ENCODE measurements at regions not wholly inside any gene's neighbourhood (a gene's known extent, or its start where the extent isn't known, plus 50 kb on each side); places are given as distances from the start of the nearest gene placed in this dataset.
"Not testable (repeated sequence)": the region's sequence is repeated elsewhere in the genome, so short reads cannot be mapped to it uniquely, and the experiment has no call there.

DNA sequence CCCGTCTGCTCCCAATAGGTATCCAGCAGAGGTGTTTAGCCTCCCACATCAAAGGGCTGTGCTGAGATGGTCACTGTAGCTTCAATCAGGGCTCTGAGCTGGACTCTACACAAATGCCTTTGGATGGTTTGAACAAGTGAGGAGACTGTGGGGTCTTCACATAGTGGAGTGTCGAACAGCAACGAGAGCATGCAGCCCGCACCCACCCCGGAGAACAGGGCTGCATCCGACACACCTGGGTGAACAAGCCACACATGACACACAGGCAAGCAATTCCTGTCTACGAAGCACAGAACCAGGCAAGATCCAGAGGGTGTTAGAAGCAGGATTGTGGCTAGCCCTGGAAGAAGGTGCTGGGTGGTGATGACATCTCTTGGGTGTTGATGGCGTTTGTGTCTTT is 58.0 kb upstream of the FGF3 start:
- no peak overlapping the region for H3K4me3 ChIP-seq (ENCODE audit: low read depth, low read length)
- TF ChIP-seq, protein P1, sequence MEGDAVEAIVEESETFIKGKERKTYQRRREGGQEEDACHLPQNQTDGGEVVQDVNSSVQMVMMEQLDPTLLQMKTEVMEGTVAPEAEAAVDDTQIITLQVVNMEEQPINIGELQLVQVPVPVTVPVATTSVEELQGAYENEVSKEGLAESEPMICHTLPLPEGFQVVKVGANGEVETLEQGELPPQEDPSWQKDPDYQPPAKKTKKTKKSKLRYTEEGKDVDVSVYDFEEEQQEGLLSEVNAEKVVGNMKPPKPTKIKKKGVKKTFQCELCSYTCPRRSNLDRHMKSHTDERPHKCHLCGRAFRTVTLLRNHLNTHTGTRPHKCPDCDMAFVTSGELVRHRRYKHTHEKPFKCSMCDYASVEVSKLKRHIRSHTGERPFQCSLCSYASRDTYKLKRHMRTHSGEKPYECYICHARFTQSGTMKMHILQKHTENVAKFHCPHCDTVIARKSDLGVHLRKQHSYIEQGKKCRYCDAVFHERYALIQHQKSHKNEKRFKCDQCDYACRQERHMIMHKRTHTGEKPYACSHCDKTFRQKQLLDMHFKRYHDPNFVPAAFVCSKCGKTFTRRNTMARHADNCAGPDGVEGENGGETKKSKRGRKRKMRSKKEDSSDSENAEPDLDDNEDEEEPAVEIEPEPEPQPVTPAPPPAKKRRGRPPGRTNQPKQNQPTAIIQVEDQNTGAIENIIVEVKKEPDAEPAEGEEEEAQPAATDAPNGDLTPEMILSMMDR (IDR thresholded peaks at IDR 0.05; ENCODE audit: insufficient read depth, low read depth, low read length) = no peak
- no peak for DNase-seq (ENCODE audit: low read depth)

DNA sequence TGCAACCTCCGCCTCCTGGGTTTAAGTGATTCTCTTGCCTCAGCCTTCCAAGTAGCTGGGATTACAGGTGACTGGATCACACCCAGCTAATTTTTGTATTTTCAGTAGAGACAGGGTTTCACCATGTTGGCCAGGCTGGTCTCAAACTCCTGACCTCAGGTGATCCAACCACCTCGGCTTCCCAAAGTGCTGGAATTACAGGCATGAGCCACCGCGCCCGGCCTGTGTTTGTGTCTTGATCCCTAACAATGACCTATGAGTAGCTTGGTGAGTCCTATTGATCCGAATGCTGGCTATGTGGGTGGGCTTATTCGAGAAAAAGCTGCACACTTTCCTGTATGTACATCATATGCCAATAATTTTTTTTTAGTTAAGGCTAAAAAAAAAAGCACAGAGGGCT is 58.5 kb upstream of the FGF3 start:
- not testable (repeated sequence) for DNase-seq (ENCODE audit: low read depth); H3K4me3 ChIP-seq (ENCODE audit: low read depth, low read length)

DNA sequence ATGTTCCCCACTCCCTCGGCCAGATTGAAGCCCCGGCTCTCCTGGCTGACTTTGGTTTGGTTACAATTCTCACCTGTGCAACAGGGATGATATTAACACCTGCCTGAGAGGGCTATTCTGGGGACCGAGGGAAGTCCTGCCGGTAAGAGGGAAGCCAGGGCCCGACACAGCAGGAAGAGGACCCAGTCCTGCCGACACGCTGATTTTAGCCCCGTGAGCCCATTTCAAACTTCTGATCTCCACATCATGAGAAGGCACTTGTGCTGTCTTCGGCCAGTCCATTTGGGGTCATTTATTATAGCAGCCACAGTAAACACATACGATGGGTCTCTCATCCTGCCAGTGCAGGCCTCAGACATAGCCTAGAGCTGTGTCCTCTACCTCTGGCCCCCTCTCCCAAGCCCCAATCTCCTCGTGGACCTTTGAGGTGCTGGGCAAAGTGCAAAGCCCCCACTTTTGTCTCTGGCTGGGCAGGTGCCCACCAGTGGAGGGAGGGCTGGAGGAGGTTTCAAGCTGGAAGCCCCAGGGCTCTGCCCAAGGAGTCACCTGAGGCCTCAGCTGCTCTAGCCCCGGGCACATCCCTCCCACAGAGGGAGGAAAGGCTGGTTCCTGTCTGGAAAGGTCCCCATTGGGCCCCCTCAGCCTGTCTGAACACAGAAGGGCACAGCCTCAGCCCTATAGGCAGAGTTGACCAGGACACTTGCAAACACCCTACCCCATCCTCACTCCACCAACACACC is 59.1 kb upstream of the FGF3 start:
- H3K4me3 ChIP-seq (ENCODE audit: low read depth, low read length) = no peak overlapping the region
- TF ChIP-seq, protein P1 (IDR thresholded peaks at IDR 0.05; ENCODE audit: insufficient read depth, low read depth, low read length) = no peak
- no peak for DNase-seq (ENCODE audit: low read depth)

DNA sequence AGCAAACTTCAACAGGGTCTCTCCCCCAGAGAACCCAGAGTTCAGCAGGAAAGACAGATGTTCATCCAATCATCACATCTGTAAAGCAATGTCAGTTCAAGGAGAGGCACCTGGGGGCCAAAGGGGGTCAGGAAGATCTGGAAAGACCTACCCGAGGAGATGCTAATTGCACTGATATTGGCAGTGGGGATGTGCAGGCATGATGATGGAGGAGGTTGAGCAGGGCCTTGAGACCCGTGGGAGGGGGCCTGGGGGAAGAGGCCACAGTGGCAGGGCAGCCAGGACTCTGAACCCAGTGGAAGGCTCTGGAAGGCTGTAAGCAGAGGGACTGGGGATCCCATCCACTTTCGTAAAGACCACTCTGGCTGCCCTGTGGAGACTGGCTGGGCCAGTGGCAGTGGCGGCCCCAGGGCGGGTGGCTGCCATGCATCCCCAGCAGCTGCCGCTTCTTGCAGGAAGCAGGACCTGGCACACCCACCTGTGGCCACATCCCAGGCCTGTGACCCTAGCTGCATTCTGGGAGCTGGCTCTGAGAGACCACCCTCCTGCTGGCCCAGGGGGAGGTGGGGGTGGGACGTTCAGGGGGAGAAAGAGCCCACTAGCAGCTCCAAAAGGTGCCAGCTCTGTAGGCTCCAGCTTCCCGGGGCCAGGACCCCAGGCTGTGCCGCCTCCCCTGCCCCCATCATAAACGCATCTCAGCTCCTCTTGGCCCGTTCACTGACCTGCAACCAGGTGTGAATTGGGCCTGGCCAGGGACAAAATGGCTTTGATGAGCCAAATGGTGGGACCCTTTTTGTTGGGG is 59.9 kb upstream of the FGF3 start:
- H3K4me3 ChIP-seq (ENCODE audit: low read depth, low read length) = no peak overlapping the region
- TF ChIP-seq, protein P1 (IDR thresholded peaks at IDR 0.05; ENCODE audit: insufficient read depth, low read depth, low read length) = no peak
- no peak for DNase-seq (ENCODE audit: low read depth)

DNA sequence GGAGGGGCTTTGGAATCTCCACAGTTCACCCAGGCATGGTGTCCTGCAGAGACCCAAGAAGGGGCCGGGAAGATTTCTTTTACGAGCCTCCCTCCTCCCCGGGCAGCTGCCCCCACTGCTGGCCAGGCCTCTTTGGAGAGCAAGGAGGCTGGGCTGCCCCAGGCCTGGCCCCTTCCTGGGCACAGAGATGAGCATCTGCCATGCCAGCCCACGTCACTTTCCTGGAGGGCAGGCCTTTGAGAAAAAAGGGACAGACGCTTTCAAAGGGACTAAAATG is 60.5 kb upstream of the FGF3 start:
- no peak for DNase-seq (ENCODE audit: low read depth)
- TF ChIP-seq, protein P1 (IDR thresholded peaks at IDR 0.05; ENCODE audit: insufficient read depth, low read depth, low read length) = no peak
- no peak overlapping the region for H3K4me3 ChIP-seq (ENCODE audit: low read depth, low read length)

DNA sequence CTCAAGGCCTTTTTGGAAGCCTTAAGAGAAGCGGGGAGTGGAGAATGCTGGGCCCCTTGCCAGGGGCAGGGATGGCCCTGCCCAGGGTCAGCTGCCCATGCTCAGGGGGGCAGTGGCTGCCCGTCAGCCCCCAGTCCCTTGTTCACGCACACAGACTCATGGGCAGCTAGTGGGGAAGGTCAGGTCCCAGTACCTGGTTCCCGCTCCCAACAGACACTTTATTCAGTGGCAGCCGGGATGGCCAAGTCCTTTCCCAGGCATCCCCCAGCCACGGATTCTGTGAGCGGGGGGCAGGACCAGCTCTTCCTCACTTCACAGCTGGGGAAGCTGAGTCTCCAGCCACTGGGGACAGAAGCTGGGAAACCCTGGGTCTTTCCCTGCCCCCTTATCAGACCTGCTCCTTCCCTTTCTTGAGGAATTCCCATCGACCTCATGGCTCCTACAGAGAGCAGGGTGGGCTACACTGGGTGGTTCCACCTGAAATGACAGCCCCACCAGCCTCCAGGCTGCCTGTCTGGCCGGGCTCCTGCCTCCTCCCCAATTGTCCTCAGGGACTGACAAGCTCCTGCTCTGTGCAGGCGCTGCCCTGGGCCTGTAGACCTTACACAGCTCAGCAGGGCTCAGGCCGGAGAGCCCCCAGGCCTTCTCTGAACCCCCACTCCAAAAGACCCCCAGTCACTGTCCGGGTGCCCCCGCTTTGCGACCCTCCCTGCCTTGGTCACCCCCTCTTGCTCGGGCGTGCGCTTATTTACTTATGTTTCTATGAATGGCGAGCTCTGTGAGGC is 61.0 kb upstream of the FGF3 start:
- no peak for DNase-seq (ENCODE audit: low read depth)
- H3K4me3 ChIP-seq (ENCODE audit: low read depth, low read length) = no peak overlapping the region
- TF ChIP-seq, protein P1 (IDR thresholded peaks at IDR 0.05; ENCODE audit: insufficient read depth, low read depth, low read length) = no peak

DNA sequence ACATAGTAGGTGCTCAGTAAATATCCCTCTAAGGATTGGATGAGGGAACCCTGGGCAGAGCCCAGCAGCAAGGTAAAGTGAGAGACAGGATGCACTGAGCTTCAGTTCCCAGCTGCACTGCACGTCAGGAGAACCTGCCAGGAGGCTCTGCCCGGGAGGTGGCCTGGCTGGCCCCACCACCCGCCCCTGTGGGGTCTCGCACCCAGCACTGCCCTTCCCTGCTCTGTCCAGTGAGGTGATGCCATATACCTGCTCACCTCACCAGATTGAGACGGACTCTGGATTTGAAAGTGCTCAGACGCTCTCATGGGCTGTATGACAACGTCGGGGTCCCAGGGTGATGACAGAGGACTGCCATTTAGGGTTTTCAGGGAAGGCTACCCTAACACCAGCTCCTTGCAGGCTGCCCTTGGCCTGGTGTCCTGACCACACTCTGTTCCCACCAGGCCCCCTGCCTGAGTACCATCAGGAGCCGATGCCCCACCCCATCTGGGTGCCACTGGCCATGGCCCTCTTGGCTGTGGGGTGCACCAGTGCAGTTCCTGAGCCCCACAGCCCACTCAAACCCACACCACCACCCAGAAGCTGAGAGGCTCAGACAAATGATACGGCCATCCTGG is 61.7 kb upstream of the FGF3 start:
- TF ChIP-seq, protein P1 (IDR thresholded peaks at IDR 0.05; ENCODE audit: insufficient read depth, low read depth, low read length) = no peak
- no peak overlapping the region for H3K4me3 ChIP-seq (ENCODE audit: low read depth, low read length)
- DNase-seq (ENCODE audit: low read depth) = no peak
